Peyer's patch (tissue), 4 donors: ENCODE measurements at regions not wholly inside any gene's neighbourhood (a gene's known extent, or its start where the extent isn't known, plus 50 kb on each side); places are given as distances from the start of the nearest gene placed in this dataset.

ENCODE experiments used
- DNase-seq, 3 donors: peaks; one replicate each; pipeline ENCODE4 v3.0.0-alpha.2; 2017 to 2019
- H3K27ac ChIP-seq, 4 donors: fragments of 200-600 bp; sonication (generic); one replicate each; pipeline ENCODE4 v1.5.1; 2016 to 2019
- H3K27me3 ChIP-seq, 2 donors: fragments of 200-600 bp; sonication (generic); one replicate each; pipeline ENCODE4 v1.5.1; 2019
- H3K36me3 ChIP-seq, 3 donors: fragments of 200-600 bp; sonication (generic); one replicate each; pipeline ENCODE4 v1.5.1; 2016 to 2019
- H3K4me1 ChIP-seq, 4 donors: fragments of 200-600 bp; sonication (generic); one replicate each; pipeline ENCODE4 v1.5.1; 2016 to 2019
- H3K4me3 ChIP-seq, 4 donors: fragments of 200-600 bp; sonication (generic); 1 replicate in 3 of 4; 2 replicates in 1 of 4; pipeline ENCODE4 v1.5.1; 2016 to 2019; ENCODE audit warnings: mild to moderate bottlenecking in 1 of 4
- H3K9me3 ChIP-seq, 4 donors: fragments of 200-600 bp; sonication (generic); one replicate each; pipeline ENCODE4 v1.5.1; 2016 to 2019; ENCODE audit warnings: mild to moderate bottlenecking in 1 of 4
- CTCF ChIP-seq, 6 experiments: fragments of 450-650 bp in 4 of 6; fragments of 200-600 bp in 2 of 6; sonication (generic) in 1 of 6; IDR thresholded peaks; one replicate each; pipeline ENCODE4 v1.5.1; 2017 to 2019; ENCODE audit warnings: antibody characterized with exemption in 6 of 6, mild to moderate bottlenecking in 3 of 6, moderate library complexity in 1 of 6
- POLR2A ChIP-seq, 2 donors: fragments of 450-650 bp; IDR thresholded peaks; one replicate each; pipeline ENCODE4 v1.5.1; 2017; ENCODE audit warnings: antibody characterized with exemption in 2 of 2, mild to moderate bottlenecking in 2 of 2, moderate library complexity in 2 of 2

- no peak for DNase-seq
- Histone ChIP-seq H3K9me3 (no peaks in the 10 kb centered on the region), H3K36me3 (no peaks in the 10 kb centered on the region), H3K27me3 (no peaks in the 10 kb centered on the region), H3K27ac (no peak overlapping the region), H3K4me1 (no peaks in the 10 kb centered on the region), H3K4me3 (no peak overlapping the region)
- TF ChIP-seq CTCF (IDR thresholded peaks at IDR 0.05) (no peak), POLR2A (IDR thresholded peaks at IDR 0.05) (no peak)
Observed at GRCh38 chr2:226497146-226497909, 302.3 kb downstream of the IRS1 start.

- Histone ChIP-seq H3K36me3 (no peaks in the 10 kb centered on the region), H3K27ac (no peak overlapping the region), H3K27me3 (no peaks in the 10 kb centered on the region), H3K4me1 (no peaks in the 10 kb centered on the region), H3K9me3 (no peaks in the 10 kb centered on the region), H3K4me3 (no peak overlapping the region)
- TF ChIP-seq CTCF (IDR thresholded peaks at IDR 0.05) (no peak), POLR2A (IDR thresholded peaks at IDR 0.05) (no peak)
- DNase-seq = no peak
Observed at GRCh38 chr2:226496273-226496550, 303.4 kb downstream of the IRS1 start.

- no peak for DNase-seq
- Histone ChIP-seq H3K36me3 (no peaks in the 10 kb centered on the region), H3K27me3 (no peaks in the 10 kb centered on the region), H3K4me3 (no peak overlapping the region), H3K27ac (no peak overlapping the region), H3K9me3 (no peaks in the 10 kb centered on the region), H3K4me1 (no peaks in the 10 kb centered on the region)
- no peak for TF ChIP-seq CTCF (IDR thresholded peaks at IDR 0.05)
- no peak for TF ChIP-seq POLR2A (IDR thresholded peaks at IDR 0.05)
Observed at GRCh38 chr2:226495466-226496272, 304.0 kb downstream of the IRS1 start.

GRCh38 chr2:226491112-226491511 lies 308.5 kb downstream of the IRS1 start:
- TF ChIP-seq CTCF (IDR thresholded peaks at IDR 0.05) = no peak
- no peak for TF ChIP-seq POLR2A (IDR thresholded peaks at IDR 0.05)
- Histone ChIP-seq H3K27ac (no peak overlapping the region), H3K4me3 (no peak overlapping the region), H3K27me3 (no peaks in the 10 kb centered on the region), H3K36me3 (no peaks in the 10 kb centered on the region), H3K9me3 (no peaks in the 10 kb centered on the region), H3K4me1 (no peaks in the 10 kb centered on the region)
- DNase-seq = no peak

- no peaks in the 10 kb centered on the region for H3K4me1 ChIP-seq
- H3K4me3 ChIP-seq = no peak overlapping the region
- H3K27me3 ChIP-seq = no peaks in the 10 kb centered on the region
- no peaks in the 10 kb centered on the region for H3K9me3 ChIP-seq
- no peaks in the 10 kb centered on the region for H3K36me3 ChIP-seq
- no peak for DNase-seq
- H3K27ac ChIP-seq = no peak overlapping the region
- TF ChIP-seq POLR2A (IDR thresholded peaks at IDR 0.05) = no peak
- no peak for TF ChIP-seq CTCF (IDR thresholded peaks at IDR 0.05)
Observed at GRCh38 chr2:226489775-226490541, 309.7 kb downstream of the IRS1 start.
